ENCODE measurements at regions not wholly inside any gene's neighbourhood (a gene's known extent, or its start where the extent isn't known, plus 50 kb on each side); places are given as distances from the start of the nearest gene placed in this dataset.
A peak's percentile ranks its signal among the peaks of the same experiment; 100 is the strongest.

DNA sequence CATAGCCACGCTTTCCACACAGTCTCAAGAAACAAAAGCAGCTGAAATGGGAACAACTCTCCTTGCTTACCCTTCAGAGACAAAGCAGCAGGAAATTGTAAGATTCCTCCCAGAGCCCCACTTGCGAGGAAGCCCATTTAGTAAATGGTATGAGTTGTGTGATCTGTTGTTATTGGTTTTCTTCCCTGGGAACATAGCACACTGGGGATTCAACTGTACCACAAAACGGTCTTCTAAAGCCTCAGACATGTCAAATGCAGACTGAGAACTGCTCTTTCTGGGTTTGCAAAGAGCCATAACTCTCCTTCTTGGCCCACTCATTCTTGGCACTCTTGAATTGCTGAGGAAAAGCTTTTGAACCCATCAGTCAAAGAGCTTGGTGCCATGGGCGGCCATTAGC, 101.0 kb upstream of the COL8A1 start:
- no peak for FAIRE-seq
- H3K36me3 ChIP-seq (ENCODE audit: control insufficient read depth, insufficient read depth, low read length), result no peaks in the 10 kb centered on the region
- no peak overlapping the region for H3K4me3 ChIP-seq (ENCODE audit: low read depth, low read length)
- TF ChIP-seq, protein P1, sequence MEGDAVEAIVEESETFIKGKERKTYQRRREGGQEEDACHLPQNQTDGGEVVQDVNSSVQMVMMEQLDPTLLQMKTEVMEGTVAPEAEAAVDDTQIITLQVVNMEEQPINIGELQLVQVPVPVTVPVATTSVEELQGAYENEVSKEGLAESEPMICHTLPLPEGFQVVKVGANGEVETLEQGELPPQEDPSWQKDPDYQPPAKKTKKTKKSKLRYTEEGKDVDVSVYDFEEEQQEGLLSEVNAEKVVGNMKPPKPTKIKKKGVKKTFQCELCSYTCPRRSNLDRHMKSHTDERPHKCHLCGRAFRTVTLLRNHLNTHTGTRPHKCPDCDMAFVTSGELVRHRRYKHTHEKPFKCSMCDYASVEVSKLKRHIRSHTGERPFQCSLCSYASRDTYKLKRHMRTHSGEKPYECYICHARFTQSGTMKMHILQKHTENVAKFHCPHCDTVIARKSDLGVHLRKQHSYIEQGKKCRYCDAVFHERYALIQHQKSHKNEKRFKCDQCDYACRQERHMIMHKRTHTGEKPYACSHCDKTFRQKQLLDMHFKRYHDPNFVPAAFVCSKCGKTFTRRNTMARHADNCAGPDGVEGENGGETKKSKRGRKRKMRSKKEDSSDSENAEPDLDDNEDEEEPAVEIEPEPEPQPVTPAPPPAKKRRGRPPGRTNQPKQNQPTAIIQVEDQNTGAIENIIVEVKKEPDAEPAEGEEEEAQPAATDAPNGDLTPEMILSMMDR (IDR thresholded peaks at IDR 0.05; ENCODE audit: insufficient read depth, low read length, severe bottlenecking), result no peak
- DNase-seq (ENCODE audit: low read depth), result no peak
- H3K27me3 ChIP-seq (ENCODE audit: control insufficient read depth, insufficient read depth, low read length), result no peaks in the 10 kb centered on the region

DNA sequence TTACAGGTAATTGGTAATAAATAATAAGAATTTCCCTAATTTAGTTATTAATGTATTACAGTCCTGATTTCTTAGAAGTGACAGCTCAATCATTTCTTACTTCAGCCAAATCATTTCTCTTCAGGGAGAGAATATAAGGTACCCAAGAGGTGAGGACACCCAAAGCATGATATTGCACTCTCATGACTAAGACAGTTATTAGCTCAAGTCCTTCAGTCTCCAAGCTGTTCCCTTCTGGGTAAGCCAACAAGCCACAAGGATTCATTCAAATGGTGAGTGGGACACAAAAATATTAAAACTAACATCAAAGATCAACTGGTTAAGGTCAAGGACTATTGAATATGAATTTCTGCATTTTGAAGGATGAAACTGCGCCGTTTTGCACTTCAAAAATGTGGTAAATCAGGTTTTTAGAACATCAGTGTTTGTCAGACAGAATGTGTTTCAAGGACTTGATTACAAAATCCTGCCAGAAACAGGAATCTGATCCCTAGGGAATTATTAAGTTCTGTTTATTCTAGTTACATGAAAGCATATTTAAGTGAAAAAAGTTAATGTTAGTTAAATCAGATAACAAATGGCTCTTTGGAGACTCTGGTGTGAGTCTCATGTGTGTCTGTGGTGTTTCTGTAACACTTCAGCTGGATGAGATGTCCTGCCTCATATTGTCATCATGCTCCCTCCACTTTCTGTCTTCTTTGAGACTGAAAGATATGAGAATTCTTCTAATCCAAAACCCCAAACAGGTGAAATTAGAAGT, 101.7 kb upstream of the COL8A1 start:
- H3K4me3 ChIP-seq (ENCODE audit: low read depth, low read length), result no peak overlapping the region
- H3K27me3 ChIP-seq (ENCODE audit: control insufficient read depth, insufficient read depth, low read length), result no peaks in the 10 kb centered on the region
- FAIRE-seq, result no peak
- no peaks in the 10 kb centered on the region for H3K36me3 ChIP-seq (ENCODE audit: control insufficient read depth, insufficient read depth, low read length)
- TF ChIP-seq, protein P1 (IDR thresholded peaks at IDR 0.05; ENCODE audit: insufficient read depth, low read length, severe bottlenecking), result no peak
- peak; percentile 21 for DNase-seq (ENCODE audit: low read depth)

DNA sequence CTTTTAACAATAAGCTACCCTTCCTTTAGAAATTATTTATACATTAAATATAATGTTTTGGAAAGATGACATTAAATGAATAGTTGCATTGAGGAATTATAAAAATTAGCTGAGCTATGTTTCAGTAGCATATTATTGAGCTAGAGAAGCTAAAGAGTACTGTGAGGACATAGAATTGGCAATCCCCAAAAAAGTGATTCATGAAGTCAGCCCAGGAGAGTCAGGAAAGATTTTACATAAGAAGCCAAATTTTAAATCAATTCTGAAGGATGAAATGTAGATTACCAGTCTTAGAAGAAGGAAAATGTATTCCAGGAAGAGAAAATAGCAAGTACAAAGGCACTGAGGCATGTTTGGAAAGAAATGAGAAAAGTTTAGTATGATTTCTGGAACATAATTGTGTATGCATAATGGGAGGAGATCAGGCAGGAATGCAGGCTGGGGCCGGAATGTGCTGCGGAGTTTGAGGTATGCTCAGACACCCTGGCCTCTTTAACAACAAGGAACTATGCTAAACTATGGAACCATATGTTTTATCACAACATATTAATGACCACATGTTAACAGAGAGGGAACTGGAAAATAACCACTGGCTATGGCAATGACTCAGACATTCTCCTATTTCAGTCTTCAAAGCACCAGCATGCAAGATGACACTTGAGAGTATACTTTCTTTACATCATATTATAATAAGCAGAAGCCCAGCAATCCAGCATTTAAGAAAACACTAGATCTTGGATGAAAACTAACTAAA, 103.3 kb upstream of the COL8A1 start:
- no peaks in the 10 kb centered on the region for H3K27me3 ChIP-seq (ENCODE audit: control insufficient read depth, insufficient read depth, low read length)
- FAIRE-seq (no peak), DNase-seq (ENCODE audit: low read depth) (peak; percentile 90)
- TF ChIP-seq, protein P1 (IDR thresholded peaks at IDR 0.05; ENCODE audit: insufficient read depth, low read length, severe bottlenecking), result no peak
- no peak overlapping the region for H3K4me3 ChIP-seq (ENCODE audit: low read depth, low read length)
- H3K36me3 ChIP-seq (ENCODE audit: control insufficient read depth, insufficient read depth, low read length), result no peaks in the 10 kb centered on the region

DNA sequence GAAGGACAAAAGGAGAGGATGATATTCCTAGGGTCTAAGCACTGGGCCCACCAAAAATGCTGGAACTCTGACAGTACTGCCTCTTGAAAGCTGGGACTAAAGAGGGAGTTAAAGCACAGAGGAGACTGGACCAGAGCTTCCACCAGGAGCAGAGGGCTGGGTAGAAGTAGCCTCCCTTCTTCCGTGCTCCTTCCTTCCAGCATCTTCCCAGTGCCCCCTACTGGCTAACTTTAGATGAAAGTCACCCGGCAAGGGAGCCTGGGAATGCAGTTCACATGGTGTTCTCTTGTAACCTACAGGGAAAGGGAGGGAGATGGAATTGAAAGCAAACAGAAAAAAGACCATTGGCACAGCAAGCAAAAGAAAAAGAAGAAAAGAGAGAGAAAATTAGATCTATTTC, 106.1 kb upstream of the COL8A1 start:
- DNase-seq (ENCODE audit: low read depth) (peak; percentile 54), FAIRE-seq (no peak)
- Histone ChIP-seq H3K36me3 (ENCODE audit: control insufficient read depth, insufficient read depth, low read length) (no peaks in the 10 kb centered on the region), H3K4me3 (ENCODE audit: low read depth, low read length) (no peak overlapping the region), H3K27me3 (ENCODE audit: control insufficient read depth, insufficient read depth, low read length) (no peaks in the 10 kb centered on the region)
- TF ChIP-seq, protein P1 (IDR thresholded peaks at IDR 0.05; ENCODE audit: insufficient read depth, low read length, severe bottlenecking), result peak; percentile 77

DNA sequence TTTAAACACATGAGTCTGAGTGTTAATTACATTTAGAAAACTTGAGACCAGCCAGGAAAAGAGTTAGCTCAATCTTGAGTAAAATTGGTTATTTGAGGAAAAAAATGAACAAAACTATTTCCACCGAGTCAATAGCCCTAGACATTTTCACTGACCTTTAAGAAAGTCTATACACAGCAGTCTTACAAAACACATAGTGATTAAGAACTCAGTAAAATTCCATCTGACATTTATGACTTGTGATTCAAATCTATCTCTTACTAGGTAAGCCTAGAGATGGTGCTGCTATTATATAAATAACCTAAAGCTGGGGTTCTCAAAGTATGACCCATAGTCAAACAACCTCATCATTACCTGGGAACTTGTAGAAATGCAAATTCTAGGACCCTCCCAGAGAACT, 109.1 kb upstream of the COL8A1 start:
- DNase-seq (ENCODE audit: low read depth), result no peak
- H3K27me3 ChIP-seq (ENCODE audit: control insufficient read depth, insufficient read depth, low read length), result no peaks in the 10 kb centered on the region
- TF ChIP-seq, protein P1 (IDR thresholded peaks at IDR 0.05; ENCODE audit: insufficient read depth, low read length, severe bottlenecking), result no peak
- no peak overlapping the region for H3K4me3 ChIP-seq (ENCODE audit: low read depth, low read length)
- no peak for FAIRE-seq
- H3K36me3 ChIP-seq (ENCODE audit: control insufficient read depth, insufficient read depth, low read length), result no peaks in the 10 kb centered on the region

All from bronchial epithelial cell (primary cell).